HEK293T (cell line): ENCODE measurements at regions not wholly inside any gene's neighbourhood (a gene's known extent, or its start where the extent isn't known, plus 50 kb on each side); places are given as distances from the start of the nearest gene placed in this dataset.

Source experiments
- ARNT ChIP-seq: fragments of 450-650 bp; IDR thresholded peaks from 2 replicates; pipeline ENCODE4 v1.6.1; 2017; ENCODE audit warnings: mild to moderate bottlenecking
- BHLHE40 ChIP-seq: fragments of 450-650 bp; IDR thresholded peaks from 2 replicates; pipeline ENCODE4 v1.6.1; 2016; ENCODE audit warnings: mild to moderate bottlenecking, moderate library complexity, borderline replicate concordance
- CTBP1 ChIP-seq: fragments of 450-650 bp; IDR thresholded peaks from 2 replicates; pipeline ENCODE4 v1.6.1; 2016; ENCODE audit warnings: borderline replicate concordance
- ELF4 ChIP-seq: fragments of 450-650 bp; IDR thresholded peaks from 2 replicates; pipeline ENCODE4 v1.6.1; 2017; ENCODE audit warnings: antibody characterized with exemption
- FOXA1 ChIP-seq: fragments of 450-650 bp; IDR thresholded peaks from 2 replicates; pipeline ENCODE4 v1.6.1; 2016; ENCODE audit warnings: mild to moderate bottlenecking
- FOXM1 ChIP-seq: fragments of 450-650 bp; IDR thresholded peaks from 2 replicates; pipeline ENCODE4 v1.6.1; 2017; ENCODE audit warnings: mild to moderate bottlenecking, borderline replicate concordance
- HDGF ChIP-seq: fragments of 450-650 bp; IDR thresholded peaks from 2 replicates; pipeline ENCODE4 v1.6.1; 2017; ENCODE audit warnings: antibody characterized with exemption, borderline replicate concordance
- LEF1 ChIP-seq: fragments of 450-650 bp; IDR thresholded peaks from 2 replicates; pipeline ENCODE4 v1.6.1; 2017; ENCODE audit warnings: mild to moderate bottlenecking, borderline replicate concordance
- PKNOX1 ChIP-seq: fragments of 450-650 bp; IDR thresholded peaks from 2 replicates; pipeline ENCODE4 v1.6.1; 2016
- SP1 ChIP-seq: fragments of 450-650 bp; IDR thresholded peaks from 2 replicates; pipeline ENCODE4 v1.6.1; 2017
- TARDBP ChIP-seq: fragments of 450-650 bp; IDR thresholded peaks from 2 replicates; pipeline ENCODE4 v1.6.1; 2016
- ZNF384 ChIP-seq: fragments of 450-650 bp; IDR thresholded peaks from 2 replicates; pipeline ENCODE4 v1.6.1; 2016

- TF ChIP-seq ELF4: no peak
- TF ChIP-seq ZNF384: no peak
- TF ChIP-seq ARNT: no peak
- TF ChIP-seq TARDBP: no peak
- no peak for TF ChIP-seq LEF1
- no peak for TF ChIP-seq SP1
- no peak for TF ChIP-seq FOXM1
- TF ChIP-seq HDGF: no peak
- TF ChIP-seq CTBP1: no peak
- TF ChIP-seq FOXA1: no peak
- TF ChIP-seq BHLHE40: no peak
- TF ChIP-seq PKNOX1: no peak
These were observed 148.5 kb upstream of the FBXO33 start for GRCh38 chr14:39580696-39581095.
